ENCODE measurements at regions not wholly inside any gene's neighbourhood (a gene's known extent, or its start where the extent isn't known, plus 50 kb on each side); places are given as distances from the start of the nearest gene placed in this dataset.

- no peak for TF ChIP-seq TAF1 (IDR thresholded peaks at IDR 0.05; ENCODE audit: low read depth)
- no peak for TF ChIP-seq RAD21 (IDR thresholded peaks at IDR 0.05; ENCODE audit: low read depth)
- TF ChIP-seq REST (IDR thresholded peaks at IDR 0.05; ENCODE audit: low read depth), result no peak
- no peak for TF ChIP-seq EGR1 (IDR thresholded peaks at IDR 0.05)
- no peak for TF ChIP-seq USF1 (IDR thresholded peaks at IDR 0.05)
- no peak for TF ChIP-seq TEAD4 (IDR thresholded peaks at IDR 0.05)
- no peak for TF ChIP-seq EP300 (IDR thresholded peaks at IDR 0.05; ENCODE audit: borderline replicate concordance)
- TF ChIP-seq CEBPB (IDR thresholded peaks at IDR 0.05), result no peak
- no peak for TF ChIP-seq CREB1 (IDR thresholded peaks at IDR 0.05; ENCODE audit: low read depth)
- TF ChIP-seq ZBTB7A (IDR thresholded peaks at IDR 0.05; ENCODE audit: low read depth), result no peak
These were observed 80.1 kb downstream of the UTRN start for GRCh38 chr6:144365271-144365670.
